NOMO-1 treated with DMSO at 0.1 percent for 48 hours (cell line): ENCODE measurements at regions not wholly inside any gene's neighbourhood (a gene's known extent, or its start where the extent isn't known, plus 50 kb on each side); places are given as distances from the start of the nearest gene placed in this dataset.

Experiments used
- DNase-seq: peaks from one replicate; lab custom pipeline; 2025; ENCODE audit not compliant: unreplicated experiment; lab: John Stamatoyannopoulos, UW

DNA sequence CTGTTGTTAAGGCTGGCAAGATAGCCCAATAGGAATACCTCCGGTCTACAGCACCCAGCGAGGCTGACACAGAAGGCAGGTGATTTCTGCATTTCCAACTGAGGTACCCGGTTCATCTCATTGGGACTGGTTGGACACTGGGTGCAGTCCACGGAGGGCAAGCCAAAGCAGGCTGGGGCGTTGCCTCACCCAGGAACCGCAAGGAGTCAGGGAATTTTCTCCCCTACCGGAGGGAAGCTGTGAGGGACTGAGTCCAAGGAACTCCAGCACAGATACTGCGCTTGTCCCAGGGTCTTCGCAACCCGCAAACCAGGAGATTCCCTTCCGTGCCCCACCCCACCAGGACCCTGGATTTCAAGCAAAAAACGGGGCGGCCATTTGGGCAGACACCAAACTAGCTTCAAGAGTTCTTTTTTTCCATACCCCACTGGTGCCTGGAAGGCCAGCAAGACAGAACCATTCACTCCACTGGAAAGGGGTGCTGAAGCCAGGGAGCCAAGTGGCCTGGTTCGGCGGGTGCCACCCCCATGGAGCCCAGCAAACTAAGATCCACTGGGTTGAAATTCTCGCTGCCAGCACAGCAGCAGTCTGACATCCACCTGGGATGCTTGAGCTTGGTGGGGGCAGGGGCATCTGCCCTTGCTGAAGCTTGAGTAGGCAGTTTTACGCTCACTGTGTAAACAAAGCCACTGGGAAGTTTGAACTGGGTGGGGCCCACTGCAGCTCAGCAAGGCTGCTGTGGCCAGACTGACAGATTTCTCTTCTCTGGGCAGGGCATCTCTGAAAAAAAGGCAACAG, 647.2 kb downstream of the BNC2 start:
- DNase-seq = no peak

DNA sequence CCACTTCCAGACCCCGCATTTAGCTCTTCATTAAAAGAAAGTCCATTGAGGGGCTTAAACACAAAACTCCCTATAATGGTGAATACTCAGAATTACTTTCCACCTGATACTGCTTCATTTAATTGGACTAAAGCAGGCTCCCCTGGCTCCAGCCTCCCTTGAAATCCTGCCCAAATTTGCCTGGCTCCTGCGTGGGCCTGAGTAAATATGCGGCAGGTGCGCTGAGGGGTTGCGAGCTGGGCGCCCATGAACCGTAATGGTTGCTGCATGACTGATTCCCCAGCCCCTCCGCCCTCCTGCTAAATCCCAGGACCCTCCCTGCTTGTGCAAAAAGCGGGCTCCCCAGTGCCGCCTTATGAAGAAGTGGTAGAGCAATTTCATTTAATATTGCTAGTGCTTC, 639.7 kb downstream of the BNC2 start:
- DNase-seq = no peak

DNA sequence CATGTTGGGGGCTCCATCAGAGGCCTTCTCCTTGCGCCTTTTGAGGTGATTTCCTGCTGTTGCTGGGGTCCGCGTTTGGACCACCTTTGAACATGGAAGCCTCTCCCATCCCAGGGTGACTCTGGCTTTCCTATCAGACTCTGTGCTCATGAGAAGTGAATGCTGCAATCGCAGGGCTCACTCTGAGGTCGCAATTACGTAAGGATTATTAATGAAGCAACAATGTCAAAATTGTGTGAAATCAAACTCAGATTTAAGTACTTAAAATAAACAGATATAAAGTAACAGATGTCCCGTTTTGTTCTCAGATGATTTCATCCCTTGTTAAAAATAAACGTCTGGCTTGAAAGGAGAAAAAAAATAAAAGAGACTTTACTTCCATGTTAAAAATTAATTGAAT, 634.2 kb downstream of the BNC2 start:
- DNase-seq = no peak

DNA sequence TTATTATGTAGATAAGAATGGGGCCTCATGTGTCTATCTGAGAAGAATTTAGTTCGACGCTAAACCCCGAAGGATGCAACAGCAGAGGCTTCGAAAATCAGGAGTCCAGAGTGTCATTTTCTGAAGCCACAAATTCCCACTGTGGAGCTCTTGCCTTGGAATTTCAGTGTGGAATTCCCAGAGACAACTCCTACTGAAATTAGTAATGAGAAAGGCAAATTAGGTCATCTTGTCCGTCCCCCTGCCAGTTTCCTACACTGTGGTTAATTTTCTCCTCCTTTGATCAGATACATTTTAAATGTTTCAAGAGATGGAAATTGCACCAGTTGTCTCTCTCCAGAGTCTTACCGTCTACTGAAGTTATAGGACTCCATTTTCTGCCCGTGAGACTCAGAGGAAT, 633.6 kb downstream of the BNC2 start:
- DNase-seq = no peak

DNA sequence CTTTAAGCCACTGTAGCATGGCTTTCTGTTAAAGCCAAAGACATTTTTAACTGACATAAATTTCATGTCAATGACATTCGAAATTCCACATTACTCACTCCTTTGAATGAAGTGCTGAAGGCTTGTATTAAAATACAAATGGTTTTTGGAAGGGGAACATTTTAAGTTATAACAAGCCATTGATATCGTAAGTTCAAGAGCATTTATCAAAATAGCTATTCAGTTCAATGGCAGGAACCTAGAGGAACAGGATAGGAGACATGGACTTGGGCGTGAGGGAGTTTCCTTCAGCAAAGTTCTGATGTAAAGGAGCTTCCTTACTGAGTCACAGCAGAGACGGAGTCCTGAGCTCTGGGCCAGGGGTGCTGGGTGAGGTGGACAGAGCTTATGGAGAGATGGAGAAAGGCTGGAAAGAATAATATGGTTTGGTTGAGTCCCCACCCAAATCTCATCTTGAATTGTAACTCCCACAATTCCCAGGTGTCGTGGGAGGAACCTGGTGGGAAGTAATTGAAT, 631.8 kb downstream of the BNC2 start:
- no peak for DNase-seq

DNA sequence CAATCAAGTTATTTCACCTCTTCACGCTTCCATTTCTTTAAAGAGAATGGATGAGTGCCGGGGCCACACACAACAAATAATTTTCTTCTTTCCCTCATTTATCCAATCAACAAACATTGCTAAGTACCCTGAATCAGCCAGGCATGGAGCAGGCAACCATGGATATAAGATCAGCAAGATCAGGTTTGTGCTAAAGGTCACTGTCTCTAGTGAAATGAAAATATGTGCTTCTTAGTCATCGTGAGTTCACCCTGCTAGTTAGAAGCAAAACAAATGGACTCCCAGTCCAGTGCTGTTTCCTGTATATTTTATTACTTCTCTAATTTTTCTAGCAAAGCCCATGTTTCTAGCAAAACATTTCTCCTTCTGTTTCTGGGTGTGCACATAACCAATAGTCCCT, 629.2 kb downstream of the BNC2 start:
- DNase-seq = no peak

DNA sequence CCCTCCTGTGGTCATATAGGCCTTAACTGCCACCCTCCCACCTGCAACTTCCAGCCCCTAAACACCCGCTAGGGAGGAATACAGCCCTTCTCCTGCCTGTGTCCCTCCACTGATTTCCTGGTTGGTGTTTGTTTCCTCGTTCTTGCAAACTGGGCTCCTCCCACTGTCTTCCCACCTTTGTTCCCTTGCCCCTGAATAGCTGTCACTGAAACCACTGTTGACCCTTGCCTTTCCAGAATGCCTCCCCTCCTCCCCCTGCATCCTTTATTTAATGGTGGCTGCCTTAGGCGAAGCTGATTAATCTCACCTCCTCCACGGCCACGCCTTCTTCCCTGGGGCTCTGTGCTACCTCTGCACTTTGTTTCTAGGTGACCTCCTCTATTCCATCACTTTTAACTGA, 626.7 kb downstream of the BNC2 start:
- no peak for DNase-seq

DNA sequence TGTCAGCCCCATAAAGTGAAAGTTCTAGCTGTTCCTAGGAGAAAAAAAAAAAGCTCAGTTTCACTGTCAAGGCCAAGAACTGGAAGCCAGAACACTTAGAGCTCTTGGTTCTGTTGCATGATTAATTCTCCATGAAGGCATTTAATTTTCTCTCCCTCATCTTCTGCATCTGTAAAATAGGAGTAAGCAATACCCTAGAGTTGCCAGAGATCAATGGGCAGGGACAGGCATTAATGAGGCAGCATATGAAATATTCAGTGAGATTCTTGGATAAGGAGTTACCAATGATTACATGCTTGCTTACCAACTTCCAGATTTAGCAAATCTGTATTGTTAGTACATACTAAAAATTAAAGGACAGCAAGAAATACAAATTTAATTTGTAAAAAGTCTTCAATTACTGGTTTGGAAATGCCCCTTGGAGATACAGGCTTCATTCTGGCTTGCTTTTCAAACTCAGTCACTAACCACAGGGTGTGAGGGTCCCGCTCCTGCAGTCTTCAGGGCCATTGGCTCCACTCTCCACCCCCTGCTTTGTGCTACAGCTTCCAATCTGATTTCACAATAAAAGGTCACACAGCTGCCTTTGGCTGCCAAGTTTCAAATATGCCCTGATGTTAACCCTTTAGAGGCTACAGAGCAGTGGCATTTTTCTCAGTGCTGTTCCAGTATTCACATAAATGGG, 624.6 kb downstream of the BNC2 start:
- no peak for DNase-seq

DNA sequence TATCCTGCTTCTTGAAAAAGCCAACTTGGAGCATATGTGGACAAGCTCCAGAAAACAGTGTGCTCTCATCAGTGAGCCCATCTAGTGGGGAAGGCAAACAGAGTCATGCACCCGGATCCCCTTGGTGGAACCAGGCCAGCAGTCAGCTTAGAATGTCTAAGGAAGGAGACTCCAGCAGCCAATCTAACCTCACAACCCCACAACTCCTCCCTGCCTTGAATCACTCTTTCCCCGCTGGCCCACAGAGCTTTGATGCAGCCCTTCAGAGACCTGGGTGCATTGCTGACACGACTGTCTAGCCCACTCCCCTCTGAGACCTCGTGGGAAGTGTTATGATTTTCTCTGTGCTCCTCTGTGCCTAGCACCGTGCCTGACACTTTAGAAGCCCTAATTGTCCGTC, 623.7 kb downstream of the BNC2 start:
- no peak for DNase-seq

DNA sequence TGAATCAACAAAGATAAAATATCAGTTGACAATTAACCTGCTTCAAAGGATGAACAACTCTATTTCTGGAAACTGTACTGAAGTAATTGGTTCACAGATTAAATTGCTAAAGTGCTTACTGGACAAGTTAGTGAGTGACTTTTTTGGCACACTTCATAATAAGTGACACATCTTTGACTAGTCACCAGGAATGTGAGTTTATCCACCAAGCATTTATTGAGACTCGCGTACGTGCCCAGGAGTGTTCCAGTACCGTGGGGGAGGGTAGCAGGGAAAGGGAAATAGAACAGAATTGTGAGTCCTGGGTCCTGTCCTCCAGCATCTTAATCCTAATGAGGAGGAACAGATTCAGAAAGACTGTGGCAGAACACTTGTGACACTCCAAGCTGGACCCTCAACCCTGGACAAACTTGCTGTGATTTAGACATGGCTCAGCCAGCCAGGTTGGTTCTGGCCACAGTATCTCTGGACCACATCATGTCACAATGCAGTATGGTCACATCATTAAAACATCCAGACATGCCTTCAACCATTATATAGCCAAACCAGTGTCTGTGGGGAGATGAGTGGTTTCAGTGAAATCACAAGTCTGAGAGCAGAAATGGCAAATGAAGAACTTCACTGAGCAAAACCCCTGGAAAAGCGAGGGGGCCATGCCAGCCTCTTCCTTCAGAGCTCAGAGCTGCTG, 623.1 kb downstream of the BNC2 start:
- DNase-seq = no peak

DNA sequence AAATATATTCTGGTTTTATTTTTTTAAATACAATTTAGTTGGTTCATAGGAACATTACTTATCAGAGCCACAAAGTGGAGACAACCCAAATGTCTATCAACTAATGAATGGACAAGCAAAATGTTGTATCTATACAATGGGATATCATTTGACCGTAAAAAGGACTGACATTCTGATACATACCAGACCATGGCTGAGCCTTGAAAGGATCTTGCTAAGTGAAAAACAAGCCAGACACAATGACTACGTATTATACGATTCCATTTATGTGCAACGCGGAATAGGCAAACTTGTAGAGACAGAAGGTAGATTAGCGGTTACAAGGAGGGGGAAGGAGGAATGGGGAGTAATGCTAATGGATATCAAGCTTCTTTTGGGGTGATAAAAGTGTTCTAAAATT, 621.6 kb downstream of the BNC2 start:
- DNase-seq = no peak

DNA sequence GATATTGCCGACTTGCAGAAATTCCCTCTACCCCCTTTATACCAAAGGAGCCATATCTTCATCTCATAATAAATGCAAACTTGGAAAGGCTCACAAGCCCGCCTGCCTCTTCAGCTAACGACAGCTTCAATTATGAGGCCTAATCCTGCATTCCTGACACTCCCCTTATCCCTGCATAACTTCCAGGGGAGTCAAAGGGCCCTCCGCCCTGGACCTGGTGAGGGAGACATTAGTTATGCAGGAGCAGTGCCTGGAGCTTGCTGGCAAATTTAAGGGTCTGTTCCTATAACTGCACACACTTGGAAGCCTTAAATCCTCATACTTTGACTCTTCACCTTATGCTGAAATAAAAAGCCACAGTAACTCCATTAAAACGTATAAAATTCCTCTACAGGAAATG, 617.9 kb downstream of the BNC2 start:
- no peak for DNase-seq

DNA sequence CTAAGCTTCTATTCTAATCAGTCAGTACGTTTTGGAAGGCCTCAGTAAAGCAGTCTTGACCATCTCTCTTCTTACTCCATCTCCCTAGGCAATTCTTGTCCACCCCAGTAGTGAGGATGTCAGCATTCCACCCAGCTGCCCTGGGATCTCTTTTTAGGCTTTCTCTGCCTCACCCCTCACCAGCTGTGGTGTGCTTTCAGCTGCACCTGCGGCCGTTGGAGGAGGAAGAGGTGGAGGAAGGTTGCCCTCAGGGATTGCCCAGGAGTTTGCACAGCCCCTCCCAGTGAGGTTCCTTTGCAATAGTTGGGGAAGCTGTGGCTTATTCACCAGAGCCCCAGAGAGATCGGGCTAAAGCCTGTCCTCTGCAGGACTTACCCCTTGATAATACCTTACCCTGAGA, 615.8 kb downstream of the BNC2 start:
- DNase-seq = no peak

DNA sequence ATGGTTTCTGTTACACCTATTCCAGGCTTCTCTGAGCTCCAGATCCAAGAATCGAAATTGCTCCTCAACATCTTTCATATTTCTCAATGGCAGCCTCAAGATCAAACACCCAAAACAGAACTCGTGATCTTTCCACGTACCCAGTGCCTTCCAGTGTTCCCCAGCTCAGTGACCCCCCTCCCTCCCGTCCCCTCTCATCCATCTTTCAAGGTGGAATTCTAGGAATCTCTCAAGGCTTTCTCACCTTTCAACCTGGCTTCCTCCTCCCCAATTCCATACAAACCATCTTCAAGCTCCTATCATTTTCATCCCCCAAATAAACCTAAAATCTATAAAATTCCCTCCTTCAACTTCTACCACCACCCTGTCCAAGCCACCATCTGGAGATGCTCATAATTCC, 615.3 kb downstream of the BNC2 start:
- DNase-seq = no peak

DNA sequence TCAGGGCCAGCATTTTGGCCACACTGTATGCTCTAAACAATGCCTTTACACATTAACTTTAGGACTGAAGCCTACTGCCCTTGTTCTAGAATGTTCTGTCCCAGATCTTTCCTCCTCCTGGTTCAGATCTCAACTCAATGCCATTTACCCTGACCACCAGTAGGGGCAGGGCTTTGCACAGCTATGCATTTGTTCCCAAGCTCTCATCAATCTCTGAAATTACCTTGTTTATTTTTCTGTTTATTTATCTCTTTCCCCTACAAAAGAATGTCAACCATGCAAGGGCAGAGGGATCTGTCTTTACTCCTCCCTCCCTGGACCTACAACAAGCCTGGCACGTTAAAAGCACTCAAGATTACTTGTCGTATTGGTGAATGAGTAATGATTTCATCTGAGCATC, 612.9 kb downstream of the BNC2 start:
- no peak for DNase-seq

DNA sequence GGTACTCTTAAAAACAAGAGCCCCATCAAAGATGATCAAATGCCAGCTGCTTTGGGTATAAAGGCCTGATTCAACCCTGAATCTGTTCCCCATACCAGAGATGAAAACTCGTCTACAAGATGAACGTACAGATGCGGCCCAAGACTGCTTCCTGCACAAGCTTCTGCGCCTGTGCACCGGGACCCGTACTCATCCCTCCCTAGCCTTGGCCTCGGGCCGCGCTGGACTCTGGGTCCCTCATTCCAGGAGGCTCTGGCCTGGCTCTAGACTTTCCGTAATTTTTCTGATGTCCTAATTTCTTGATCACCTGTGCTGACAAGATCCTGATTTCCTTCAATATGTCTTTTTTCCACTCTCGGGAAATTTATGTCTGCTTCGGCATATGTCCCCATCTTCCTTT, 612.3 kb downstream of the BNC2 start:
- DNase-seq = no peak

DNA sequence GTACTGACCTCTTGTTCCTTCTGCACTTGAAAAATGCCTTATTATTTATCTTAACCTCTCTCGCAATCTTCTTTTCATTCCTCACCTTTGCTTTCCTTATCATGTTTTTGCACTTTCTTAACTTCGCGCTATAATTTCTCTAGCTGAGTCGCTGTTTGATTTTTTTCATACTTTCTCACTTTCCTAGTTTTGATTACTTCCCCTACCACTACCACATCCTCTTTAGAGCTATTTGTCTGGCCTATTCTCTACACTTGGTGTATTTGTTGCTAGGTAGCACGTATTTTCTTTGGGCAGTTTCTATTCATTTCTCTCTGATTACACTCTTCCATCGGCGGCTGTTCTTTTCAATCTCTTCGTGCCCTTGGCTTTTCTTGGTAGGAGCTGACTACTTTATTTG, 611.8 kb downstream of the BNC2 start:
- no peak for DNase-seq

DNA sequence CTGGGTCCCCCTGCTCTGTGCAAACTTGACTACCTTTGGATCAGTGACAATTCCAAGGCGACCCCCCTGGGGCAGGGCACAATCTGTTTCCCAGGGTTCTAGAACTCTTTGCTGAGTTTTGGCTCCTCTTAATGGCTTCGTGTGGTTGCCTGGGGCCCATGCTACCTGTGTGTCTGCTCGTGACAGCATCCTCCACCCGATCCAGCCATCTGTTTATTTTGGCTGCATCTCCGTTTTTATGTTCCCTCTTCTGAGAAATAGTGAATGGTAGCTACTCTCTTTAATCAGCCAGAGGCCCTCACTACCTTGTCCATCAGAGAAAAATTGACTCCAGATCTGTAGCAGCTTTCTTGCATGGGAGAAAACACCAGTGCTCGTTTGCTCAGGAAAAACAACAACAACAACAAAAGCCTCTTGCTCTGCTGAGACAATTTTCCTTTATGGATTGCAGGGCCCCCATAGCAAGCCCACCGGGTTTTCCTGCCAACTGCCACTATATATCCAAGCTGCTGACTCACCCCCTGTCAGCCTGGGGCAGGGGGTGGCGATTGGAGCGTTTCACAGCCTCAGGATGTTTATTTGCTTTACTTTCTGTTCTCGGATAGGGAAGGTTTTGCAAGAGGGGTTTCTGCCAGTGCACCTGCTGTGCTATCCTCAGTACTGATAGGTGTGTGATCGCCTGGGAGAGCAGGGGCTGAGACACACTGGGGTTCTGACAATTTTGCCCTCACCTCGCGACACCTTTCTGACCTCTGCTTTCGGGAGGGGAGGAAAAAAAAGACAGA, 607.8 kb downstream of the BNC2 start:
- DNase-seq = no peak

DNA sequence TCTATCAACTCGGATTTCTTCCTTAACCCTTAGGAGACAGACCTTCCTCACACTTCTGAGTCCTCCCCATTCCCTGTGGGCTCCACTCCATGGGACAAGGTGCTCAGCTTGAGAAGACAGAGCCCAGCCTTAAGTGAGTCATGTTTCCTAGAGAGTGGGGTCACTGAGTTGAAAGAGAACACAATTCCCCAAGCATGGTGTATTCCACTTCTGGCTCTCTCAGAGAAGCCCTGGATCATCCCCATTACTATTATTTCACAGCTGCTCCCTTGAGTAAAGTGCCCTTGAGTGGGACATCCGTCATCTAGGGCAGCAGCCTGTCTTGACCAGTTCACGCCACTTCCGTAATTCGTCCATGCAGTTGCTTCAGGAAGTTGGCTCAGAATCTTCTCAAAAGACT, 604.8 kb downstream of the BNC2 start:
- no peak for DNase-seq

DNA sequence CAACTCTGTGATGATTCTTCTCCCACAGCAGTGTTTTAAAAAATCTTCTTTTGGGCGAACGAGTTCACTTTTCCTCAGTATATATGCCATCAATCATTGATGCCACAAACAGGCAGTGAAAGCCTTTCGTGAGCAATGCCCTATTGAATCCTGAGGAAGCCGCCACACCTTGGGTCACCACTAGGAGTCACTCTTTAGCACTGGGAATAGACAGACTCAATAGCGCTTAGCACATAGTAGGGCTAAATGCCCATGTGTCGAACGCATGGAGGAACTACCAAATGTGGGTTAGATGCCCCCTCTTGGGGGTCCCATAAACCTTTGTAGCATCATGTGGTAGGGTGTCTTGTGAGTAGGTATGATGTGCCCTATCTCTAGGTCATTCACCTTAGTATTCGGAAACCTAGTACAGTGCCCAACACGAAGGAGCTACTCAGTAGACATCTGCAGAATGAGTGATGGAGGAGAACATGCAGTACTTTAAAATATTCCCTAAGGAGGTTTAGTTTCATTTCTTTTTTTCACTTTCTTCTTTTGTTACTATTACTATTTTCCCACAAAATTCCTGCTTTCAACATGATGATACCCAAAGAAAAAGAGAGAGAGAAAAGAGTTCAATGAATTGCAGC, 603.7 kb downstream of the BNC2 start:
- no peak for DNase-seq
